Neural cell (in vitro differentiated cells): ENCODE measurements at regions not wholly inside any gene's neighbourhood (a gene's known extent, or its start where the extent isn't known, plus 50 kb on each side); places are given as distances from the start of the nearest gene placed in this dataset.

Experiments used
- CTCF ChIP-seq: fragments of 450-650 bp; IDR thresholded peaks from 2 replicates; pipeline ENCODE4 v1.5.1; 2014; ENCODE audit warnings: antibody characterized with exemption, mild to moderate bottlenecking, moderate library complexity; ENCODE audit not compliant: poor library complexity, severe bottlenecking
- EP300 ChIP-seq: fragments of 450-650 bp; conservative IDR thresholded peaks from 2 replicates; pipeline ENCODE4 v1.6.1; 2014; ENCODE audit warnings: antibody characterized with exemption, mild to moderate bottlenecking, moderate library complexity; ENCODE audit not compliant: poor library complexity, severe bottlenecking
- EZH2 ChIP-seq: fragments of 200-600, 300-800 bp; shearing (Covaris generic), sonication (generic); IDR thresholded peaks from 2 replicates; pipeline ENCODE4 v1.6.1; 2014; ENCODE audit warnings: antibody characterized with exemption, low read length, borderline replicate concordance, mild to moderate bottlenecking; ENCODE audit not compliant: insufficient read depth, poor library complexity, severe bottlenecking
- POLR2AphosphoS5 ChIP-seq: IDR thresholded peaks from 2 replicates; pipeline ENCODE4 v1.6.1; 2012
- RAD21 ChIP-seq: fragments of 450-650 bp; conservative IDR thresholded peaks from 2 replicates; pipeline ENCODE4 v1.6.1; 2014; ENCODE audit warnings: antibody characterized with exemption, mild to moderate bottlenecking, moderate library complexity
- SMC3 ChIP-seq: fragments of 450-650 bp; conservative IDR thresholded peaks from 2 replicates; pipeline ENCODE4 v1.6.1; 2014; ENCODE audit warnings: antibody characterized with exemption, mild to moderate bottlenecking, moderate library complexity; ENCODE audit not compliant: poor library complexity

GRCh38 chr5:135222171-135222681, 176.8 kb downstream of the MACROH2A1 start:
- TF ChIP-seq RAD21 (no peak), CTCF (no peak), EZH2 (no peak), SMC3 (no peak), EP300 (no peak), POLR2AphosphoS5 (no peak)
